ENCODE measurements at regions not wholly inside any gene's neighbourhood (a gene's known extent, or its start where the extent isn't known, plus 50 kb on each side); places are given as distances from the start of the nearest gene placed in this dataset.
A peak's percentile ranks its signal among the peaks of the same experiment; 100 is the strongest.

DNA sequence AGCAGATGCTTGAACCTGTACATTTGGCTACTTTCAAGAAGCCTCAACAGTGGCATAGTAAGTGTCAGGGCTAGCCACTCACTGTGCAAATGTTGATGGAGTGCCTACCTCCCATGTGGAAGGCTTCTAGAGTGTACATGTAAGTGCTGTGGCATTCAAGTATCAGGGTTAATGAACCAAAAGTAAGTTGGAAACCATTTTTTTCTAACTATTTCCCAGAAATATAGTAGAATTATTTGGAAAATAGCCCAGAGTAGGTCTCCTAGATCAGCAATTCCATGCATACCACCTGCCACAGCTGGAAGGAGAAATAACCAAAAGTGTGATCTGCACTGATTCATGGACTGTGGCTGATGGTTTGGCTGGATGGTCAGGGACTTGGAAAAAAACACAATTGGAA is 53.3 kb downstream of the FOXD1 start:
- Histone ChIP-seq H3K27ac (no peak overlapping the region), H3K27me3 (peaks cover 0 to 17% (median 0%) of the 10 kb centered on the region in 3 donors), H3K4me1 (no peaks in the 10 kb centered on the region), H3K4me3 (no peak overlapping the region), H3K9me3 (no peaks in the 10 kb centered on the region), H3K36me3 (no peaks in the 10 kb centered on the region)
- intact Hi-C loops (cut with DNase I; ENCODE audit: low total_unique reads): no loop called here
- TF ChIP-seq EP300 (IDR thresholded peaks at IDR 0.05) (no peak), POLR2AphosphoS5 (IDR thresholded peaks at IDR 0.05) (no peak)
- TF ChIP-seq, protein P1, sequence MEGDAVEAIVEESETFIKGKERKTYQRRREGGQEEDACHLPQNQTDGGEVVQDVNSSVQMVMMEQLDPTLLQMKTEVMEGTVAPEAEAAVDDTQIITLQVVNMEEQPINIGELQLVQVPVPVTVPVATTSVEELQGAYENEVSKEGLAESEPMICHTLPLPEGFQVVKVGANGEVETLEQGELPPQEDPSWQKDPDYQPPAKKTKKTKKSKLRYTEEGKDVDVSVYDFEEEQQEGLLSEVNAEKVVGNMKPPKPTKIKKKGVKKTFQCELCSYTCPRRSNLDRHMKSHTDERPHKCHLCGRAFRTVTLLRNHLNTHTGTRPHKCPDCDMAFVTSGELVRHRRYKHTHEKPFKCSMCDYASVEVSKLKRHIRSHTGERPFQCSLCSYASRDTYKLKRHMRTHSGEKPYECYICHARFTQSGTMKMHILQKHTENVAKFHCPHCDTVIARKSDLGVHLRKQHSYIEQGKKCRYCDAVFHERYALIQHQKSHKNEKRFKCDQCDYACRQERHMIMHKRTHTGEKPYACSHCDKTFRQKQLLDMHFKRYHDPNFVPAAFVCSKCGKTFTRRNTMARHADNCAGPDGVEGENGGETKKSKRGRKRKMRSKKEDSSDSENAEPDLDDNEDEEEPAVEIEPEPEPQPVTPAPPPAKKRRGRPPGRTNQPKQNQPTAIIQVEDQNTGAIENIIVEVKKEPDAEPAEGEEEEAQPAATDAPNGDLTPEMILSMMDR (IDR thresholded peaks at IDR 0.05): no peak
- no peak for DNase-seq

DNA sequence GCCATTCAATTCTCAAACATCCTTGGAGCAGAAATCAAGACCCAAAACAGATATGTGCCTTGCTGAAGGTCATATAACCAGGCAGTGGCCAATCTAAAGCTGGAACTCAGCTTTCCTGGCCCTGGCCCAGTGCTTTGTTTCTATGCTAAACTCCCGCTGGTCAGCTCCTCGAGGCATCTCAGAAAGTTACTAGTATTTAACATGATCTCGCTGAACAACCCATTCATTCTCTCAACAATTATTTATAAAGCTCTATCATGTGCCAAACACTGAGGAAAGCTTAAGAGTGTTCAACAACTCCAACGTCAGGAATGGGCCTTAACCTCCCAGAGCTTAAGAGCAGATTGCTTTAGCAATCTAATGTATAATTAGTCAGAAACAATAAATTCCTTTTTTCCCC is 54.0 kb downstream of the FOXD1 start:
- Histone ChIP-seq H3K36me3 (no peaks in the 10 kb centered on the region), H3K27me3 (peaks cover 0 to 17% (median 0%) of the 10 kb centered on the region in 3 donors), H3K27ac (no peak overlapping the region), H3K4me3 (no peak overlapping the region), H3K4me1 (no peaks in the 10 kb centered on the region), H3K9me3 (no peaks in the 10 kb centered on the region)
- TF ChIP-seq POLR2AphosphoS5 (IDR thresholded peaks at IDR 0.05) (no peak), EP300 (IDR thresholded peaks at IDR 0.05) (no peak), POLR2A (IDR thresholded peaks at IDR 0.05) (no peak)
- TF ChIP-seq, protein P1 (IDR thresholded peaks at IDR 0.05): no peak
- intact Hi-C loops (cut with DNase I; ENCODE audit: low total_unique reads): no loop called here
- 70 to 87% (median 79%) methylated on average over 4 of the region's 4 CpGs for WGBS, 5 donors
- no peak for DNase-seq

DNA sequence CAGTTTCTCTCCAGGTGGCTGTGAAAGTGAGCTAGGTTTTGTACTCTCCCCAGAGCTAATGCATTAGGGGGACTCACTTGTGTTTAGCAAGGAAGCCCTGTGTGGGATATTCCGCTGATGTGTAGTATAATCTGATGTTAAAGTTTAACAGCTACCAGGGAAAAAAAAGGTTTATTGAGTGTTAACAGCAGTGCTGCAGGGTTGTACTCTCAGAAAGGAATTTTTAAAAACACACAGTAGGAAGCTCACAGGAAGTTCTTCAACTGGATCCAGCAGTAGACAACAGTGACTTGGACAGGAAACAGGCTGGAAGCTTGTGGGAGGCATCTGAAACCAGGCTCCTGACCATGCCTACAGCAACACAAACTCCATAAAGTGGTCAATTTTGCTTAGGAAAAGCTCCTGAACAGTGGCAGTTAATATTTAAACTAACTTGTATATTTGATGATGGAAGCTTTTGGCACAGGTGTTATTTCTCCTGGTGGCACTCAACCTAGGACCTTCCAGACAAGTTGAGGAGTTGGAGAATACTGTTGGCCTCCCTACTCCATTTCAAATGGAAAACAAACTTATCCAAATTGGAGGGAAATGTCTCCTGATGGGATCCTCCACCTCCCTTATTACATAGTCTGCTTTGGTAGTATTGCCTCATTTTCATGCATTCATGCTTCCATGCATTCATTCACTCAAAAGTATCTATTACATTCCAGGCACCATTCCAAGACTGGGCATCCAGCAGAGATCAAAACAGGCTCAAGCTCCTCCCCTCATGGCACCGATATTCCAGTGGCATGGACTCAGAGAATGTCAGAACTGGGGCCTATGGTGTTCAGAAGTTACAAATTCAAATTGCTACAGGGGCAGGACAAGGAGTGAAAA is 54.7 kb downstream of the FOXD1 start:
- intact Hi-C loops (cut with DNase I; ENCODE audit: low total_unique reads): no loop called here
- H3K27ac ChIP-seq: no peak overlapping the region
- no peak overlapping the region for H3K4me3 ChIP-seq
- TF ChIP-seq POLR2AphosphoS5 (IDR thresholded peaks at IDR 0.05) (no peak), EP300 (IDR thresholded peaks at IDR 0.05) (no peak), POLR2A (IDR thresholded peaks at IDR 0.05) (no peak)
- TF ChIP-seq, protein P1 (IDR thresholded peaks at IDR 0.05): no peak
- 71 to 88% (median 81%) methylated on average over 2 of the region's 2 CpGs for WGBS, 5 donors
- DNase-seq: peak in 1 of 2 donors; percentile 15
- no peaks in the 10 kb centered on the region for H3K36me3 ChIP-seq
- no peaks in the 10 kb centered on the region for H3K9me3 ChIP-seq
- peaks cover 0 to 17% (median 0%) of the 10 kb centered on the region in 3 donors for H3K27me3 ChIP-seq
- no peaks in the 10 kb centered on the region for H3K4me1 ChIP-seq

DNA sequence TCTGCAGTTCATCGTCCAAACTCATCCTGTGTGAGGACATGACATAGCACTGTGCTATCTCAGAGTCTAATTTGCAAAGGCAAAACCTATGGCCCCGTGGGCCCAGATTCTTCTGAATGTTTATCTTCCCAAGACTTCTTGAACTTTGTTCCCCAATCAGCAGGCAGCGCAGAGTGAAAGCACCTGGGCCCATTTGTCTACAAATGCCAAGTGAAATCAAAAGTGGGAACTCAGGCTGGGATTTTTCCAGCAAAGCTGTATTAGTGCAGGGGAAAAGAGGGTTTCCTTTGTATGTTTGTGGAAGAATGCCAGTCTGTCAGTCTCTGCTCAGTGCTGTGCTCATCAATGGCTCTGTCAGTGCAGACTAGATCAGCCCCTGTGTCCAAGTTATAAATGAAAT is 55.8 kb downstream of the FOXD1 start:
- Histone ChIP-seq H3K9me3 (no peaks in the 10 kb centered on the region), H3K4me1 (no peaks in the 10 kb centered on the region), H3K36me3 (no peaks in the 10 kb centered on the region), H3K27me3 (peaks cover 0 to 10% (median 0%) of the 10 kb centered on the region in 3 donors), H3K4me3 (no peak overlapping the region), H3K27ac (no peak overlapping the region)
- peak in 1 of 2 donors; percentile 36 for DNase-seq
- WGBS, 5 donors: 20 to 34% (median 29%) methylated on average over 3 of the region's 3 CpGs
- intact Hi-C loops (cut with DNase I; ENCODE audit: low total_unique reads): no loop called here
- no peak for TF ChIP-seq POLR2A (IDR thresholded peaks at IDR 0.05)
- TF ChIP-seq EP300 (IDR thresholded peaks at IDR 0.05): no peak
- no peak for TF ChIP-seq POLR2AphosphoS5 (IDR thresholded peaks at IDR 0.05)
- TF ChIP-seq, protein P1 (IDR thresholded peaks at IDR 0.05): no peak

Measured in stomach (tissue), 8 donors.